Sigmoid colon (tissue), 4 donors: ENCODE measurements at regions not wholly inside any gene's neighbourhood (a gene's known extent, or its start where the extent isn't known, plus 50 kb on each side); places are given as distances from the start of the nearest gene placed in this dataset.

Source experiments
- EP300 ChIP-seq, 4 donors: sonication (generic); formaldehyde crosslinking; IDR thresholded peaks; one replicate each; pipeline ENCODE4 v1.6.1; 2017; ENCODE audit warnings: antibody characterized with exemption in 4 of 4
- POLR2A ChIP-seq, 2 donors: fragments of 450-650 bp; IDR thresholded peaks; one replicate each; pipeline ENCODE4 v1.6.1; 2016; ENCODE audit warnings: antibody characterized with exemption in 2 of 2, mild to moderate bottlenecking in 2 of 2, moderate library complexity in 2 of 2
- TF ChIP-seq, protein P1 (sequence below), 4 experiments: fragments of 450-650 bp in 3 of 4; fragments of 200-600 bp in 1 of 4; IDR thresholded peaks; one replicate each; pipeline ENCODE4 v1.5.1; 2016 to 2019; ENCODE audit warnings: antibody characterized with exemption in 4 of 4, mild to moderate bottlenecking in 3 of 4, moderate library complexity in 2 of 4

DNA sequence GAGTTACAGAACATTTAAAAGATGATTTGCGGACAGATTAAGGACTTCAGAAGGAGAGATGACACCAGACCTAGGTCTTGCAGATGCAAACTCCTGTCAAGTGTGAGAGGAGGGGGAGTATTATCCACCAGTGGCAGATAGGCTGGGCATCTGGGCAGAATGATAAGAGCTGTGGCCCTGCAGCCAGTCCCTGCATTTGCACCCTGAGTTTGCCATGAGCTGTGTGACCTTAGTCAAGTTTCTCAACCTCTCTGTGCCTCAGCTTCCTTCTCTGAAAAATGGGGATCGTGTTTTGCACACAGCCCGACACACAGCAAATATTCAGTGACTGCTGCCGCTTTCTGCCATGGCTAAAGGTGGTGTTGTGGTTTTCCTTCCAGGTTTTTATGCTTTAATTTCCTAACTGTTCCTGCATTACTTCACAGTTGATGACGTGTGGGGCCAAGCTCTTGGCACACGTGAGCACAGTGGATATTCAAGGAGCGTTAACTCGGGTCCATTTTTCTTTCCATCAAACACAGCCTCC, 516.2 kb downstream of the CDH26 start:
- TF ChIP-seq, protein P1, sequence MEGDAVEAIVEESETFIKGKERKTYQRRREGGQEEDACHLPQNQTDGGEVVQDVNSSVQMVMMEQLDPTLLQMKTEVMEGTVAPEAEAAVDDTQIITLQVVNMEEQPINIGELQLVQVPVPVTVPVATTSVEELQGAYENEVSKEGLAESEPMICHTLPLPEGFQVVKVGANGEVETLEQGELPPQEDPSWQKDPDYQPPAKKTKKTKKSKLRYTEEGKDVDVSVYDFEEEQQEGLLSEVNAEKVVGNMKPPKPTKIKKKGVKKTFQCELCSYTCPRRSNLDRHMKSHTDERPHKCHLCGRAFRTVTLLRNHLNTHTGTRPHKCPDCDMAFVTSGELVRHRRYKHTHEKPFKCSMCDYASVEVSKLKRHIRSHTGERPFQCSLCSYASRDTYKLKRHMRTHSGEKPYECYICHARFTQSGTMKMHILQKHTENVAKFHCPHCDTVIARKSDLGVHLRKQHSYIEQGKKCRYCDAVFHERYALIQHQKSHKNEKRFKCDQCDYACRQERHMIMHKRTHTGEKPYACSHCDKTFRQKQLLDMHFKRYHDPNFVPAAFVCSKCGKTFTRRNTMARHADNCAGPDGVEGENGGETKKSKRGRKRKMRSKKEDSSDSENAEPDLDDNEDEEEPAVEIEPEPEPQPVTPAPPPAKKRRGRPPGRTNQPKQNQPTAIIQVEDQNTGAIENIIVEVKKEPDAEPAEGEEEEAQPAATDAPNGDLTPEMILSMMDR (IDR thresholded peaks at IDR 0.05) = no peak
- TF ChIP-seq POLR2A (IDR thresholded peaks at IDR 0.05) = no peak
- no peak for TF ChIP-seq EP300 (IDR thresholded peaks at IDR 0.05)
